Muscle layer of colon (tissue), 2 donors: ENCODE measurements at regions not wholly inside any gene's neighbourhood (a gene's known extent, or its start where the extent isn't known, plus 50 kb on each side); places are given as distances from the start of the nearest gene placed in this dataset.

Experiments used
- H3K27ac ChIP-seq: one replicate; pipeline ENCODE4 v1.7.0; 2013; ENCODE audit warnings: low read depth, mild to moderate bottlenecking, low read length, moderate library complexity
- H3K27me3 ChIP-seq, 2 donors: one replicate each; pipeline ENCODE4 v1.7.0; 2013; ENCODE audit warnings: low read length in 2 of 2, mild to moderate bottlenecking in 2 of 2; ENCODE audit not compliant: insufficient read depth in 2 of 2, control insufficient read depth in 1 of 2
- H3K36me3 ChIP-seq: one replicate; pipeline ENCODE4 v1.7.0; 2013; ENCODE audit warnings: mild to moderate bottlenecking, low read length; ENCODE audit not compliant: insufficient read depth
- H3K4me1 ChIP-seq: one replicate; pipeline ENCODE4 v1.7.0; 2013; ENCODE audit warnings: mild to moderate bottlenecking, low read length; ENCODE audit not compliant: insufficient read depth
- H3K4me3 ChIP-seq, 2 donors: one replicate each; pipeline ENCODE4 v1.7.0; 2013; ENCODE audit warnings: low read length in 2 of 2, low read depth in 1 of 2, mild to moderate bottlenecking in 1 of 2, moderate library complexity in 1 of 2
- H3K9ac ChIP-seq: one replicate; pipeline ENCODE4 v1.7.0; 2013; ENCODE audit warnings: low read length
- H3K9me3 ChIP-seq: one replicate; pipeline ENCODE4 v1.7.0; 2013; ENCODE audit warnings: mild to moderate bottlenecking, low read length
- donor health status: abdominal sarcoma.
- donor health status: Adenocarcinoma of cecum.

- Histone ChIP-seq H3K27me3 (no peaks in the 10 kb centered on the region), H3K36me3 (no peaks in the 10 kb centered on the region), H3K4me1 (no peaks in the 10 kb centered on the region), H3K27ac (no peak overlapping the region), H3K9ac (no peak overlapping the region), H3K4me3 (no peak overlapping the region), H3K9me3 (no peaks in the 10 kb centered on the region)
Observed at GRCh38 chrX:40821780-40822179, 86.4 kb upstream of the MED14 start.

DNA sequence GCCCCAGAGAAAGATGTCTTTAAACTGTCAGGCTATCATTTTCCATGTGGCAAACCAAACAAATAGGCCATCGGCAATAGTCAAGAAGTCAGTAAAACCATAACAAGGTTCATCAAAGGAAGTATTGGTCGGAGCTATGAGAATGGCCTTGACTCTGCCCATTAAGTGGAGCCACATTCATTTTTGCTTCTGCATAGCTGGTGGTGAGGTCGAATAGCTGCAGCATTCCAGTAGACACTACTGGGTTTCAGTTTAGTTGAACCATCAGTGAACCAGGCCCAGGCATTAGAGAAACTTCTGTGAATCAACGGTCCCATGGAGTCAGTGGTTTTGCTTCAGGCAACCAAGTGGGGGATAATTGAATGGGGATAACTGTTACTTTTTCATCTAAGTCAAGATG, 92.0 kb upstream of the MED14 start:
- Histone ChIP-seq H3K36me3 (no peaks in the 10 kb centered on the region), H3K4me3 (no peak overlapping the region), H3K9ac (no peak overlapping the region), H3K27ac (no peak overlapping the region), H3K9me3 (no peaks in the 10 kb centered on the region), H3K4me1 (no peaks in the 10 kb centered on the region), H3K27me3 (peaks cover 0 to 4% of the 10 kb centered on the region in 2 donors)

- no peaks in the 10 kb centered on the region for H3K9me3 ChIP-seq
- no peak overlapping the region for H3K4me3 ChIP-seq
- peaks cover 0 to 4% of the 10 kb centered on the region in 2 donors for H3K27me3 ChIP-seq
- no peak overlapping the region for H3K9ac ChIP-seq
- no peaks in the 10 kb centered on the region for H3K36me3 ChIP-seq
- H3K4me1 ChIP-seq, result no peaks in the 10 kb centered on the region
- H3K27ac ChIP-seq, result no peak overlapping the region
Observed at GRCh38 chrX:40831750-40832149, 96.4 kb upstream of the MED14 start.

DNA sequence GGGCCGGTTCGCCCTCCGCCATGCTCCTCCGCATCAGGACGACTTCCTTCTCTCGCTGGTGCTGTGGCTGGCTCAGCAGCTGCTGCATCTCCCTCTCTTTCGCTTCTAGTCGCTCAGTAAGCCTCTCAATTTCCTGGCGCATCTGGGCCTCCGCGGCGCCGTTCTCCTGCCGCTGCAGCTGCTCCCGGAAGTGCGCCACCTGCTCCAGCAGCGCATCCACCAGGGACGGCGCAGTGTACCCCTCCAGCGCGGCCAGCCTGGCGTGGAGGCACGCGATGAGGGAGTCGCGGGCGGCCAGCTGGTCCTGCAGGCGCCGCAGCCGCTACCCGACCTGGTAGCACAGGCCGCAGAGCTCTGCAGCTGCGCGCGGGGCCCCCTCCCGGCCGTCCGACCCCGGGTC, 97.4 kb upstream of the MED14 start:
- no peaks in the 10 kb centered on the region for H3K4me1 ChIP-seq
- H3K9me3 ChIP-seq, result no peaks in the 10 kb centered on the region
- no peak overlapping the region for H3K27ac ChIP-seq
- peaks cover 0 to 4% of the 10 kb centered on the region in 2 donors for H3K27me3 ChIP-seq
- H3K4me3 ChIP-seq, result no peak overlapping the region
- H3K9ac ChIP-seq, result no peak overlapping the region
- no peaks in the 10 kb centered on the region for H3K36me3 ChIP-seq

DNA sequence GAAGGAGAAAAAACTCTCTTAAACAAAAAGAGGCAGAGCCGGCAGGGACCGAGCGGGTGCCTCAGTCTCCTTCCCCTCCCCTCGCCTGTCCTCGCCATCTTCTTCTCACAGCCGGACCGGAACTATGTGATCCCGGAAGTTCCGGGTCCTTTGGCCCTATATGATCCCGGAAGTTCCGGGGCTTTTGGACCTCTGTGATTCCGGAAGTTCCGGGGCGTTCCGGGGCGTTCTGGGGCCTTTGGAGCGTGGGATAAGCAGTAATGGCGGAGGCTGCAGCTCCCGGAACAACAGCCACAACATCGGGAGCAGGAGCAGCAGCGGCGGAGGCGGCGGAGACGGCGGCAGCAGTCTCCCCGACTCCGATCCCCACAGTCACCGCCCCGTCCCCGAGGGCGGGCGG, 98.9 kb upstream of the MED14 start:
- Histone ChIP-seq H3K4me3 (no peak overlapping the region), H3K36me3 (no peaks in the 10 kb centered on the region), H3K9me3 (no peaks in the 10 kb centered on the region), H3K27ac (no peak overlapping the region), H3K4me1 (no peaks in the 10 kb centered on the region), H3K27me3 (no peaks in the 10 kb centered on the region), H3K9ac (no peak overlapping the region)

GRCh38 chrX:40835526-40835925, 100.2 kb upstream of the MED14 start:
- Histone ChIP-seq H3K9ac (no peak overlapping the region), H3K9me3 (no peaks in the 10 kb centered on the region), H3K27me3 (no peaks in the 10 kb centered on the region), H3K27ac (no peak overlapping the region), H3K4me3 (no peak overlapping the region), H3K36me3 (no peaks in the 10 kb centered on the region), H3K4me1 (no peaks in the 10 kb centered on the region)

- peaks cover 8% of the 10 kb centered on the region for H3K9me3 ChIP-seq
- peaks cover 7% of the 10 kb centered on the region for H3K4me1 ChIP-seq
- H3K9ac ChIP-seq, result no peak overlapping the region
- no peaks in the 10 kb centered on the region for H3K36me3 ChIP-seq
- H3K4me3 ChIP-seq, result no peak overlapping the region
- H3K27me3 ChIP-seq, result peaks cover 0 to 4% of the 10 kb centered on the region in 2 donors
- no peak overlapping the region for H3K27ac ChIP-seq
Observed at GRCh38 chrX:40843643-40844042, 108.3 kb upstream of the MED14 start.

- Histone ChIP-seq H3K4me3 (no peak overlapping the region), H3K4me1 (peaks cover 7% of the 10 kb centered on the region), H3K9me3 (peaks cover 8% of the 10 kb centered on the region), H3K9ac (no peak overlapping the region), H3K27ac (no peak overlapping the region), H3K36me3 (no peaks in the 10 kb centered on the region), H3K27me3 (peaks cover 0 to 4% of the 10 kb centered on the region in 2 donors)
Observed at GRCh38 chrX:40844471-40844870, 109.1 kb upstream of the MED14 start.

DNA sequence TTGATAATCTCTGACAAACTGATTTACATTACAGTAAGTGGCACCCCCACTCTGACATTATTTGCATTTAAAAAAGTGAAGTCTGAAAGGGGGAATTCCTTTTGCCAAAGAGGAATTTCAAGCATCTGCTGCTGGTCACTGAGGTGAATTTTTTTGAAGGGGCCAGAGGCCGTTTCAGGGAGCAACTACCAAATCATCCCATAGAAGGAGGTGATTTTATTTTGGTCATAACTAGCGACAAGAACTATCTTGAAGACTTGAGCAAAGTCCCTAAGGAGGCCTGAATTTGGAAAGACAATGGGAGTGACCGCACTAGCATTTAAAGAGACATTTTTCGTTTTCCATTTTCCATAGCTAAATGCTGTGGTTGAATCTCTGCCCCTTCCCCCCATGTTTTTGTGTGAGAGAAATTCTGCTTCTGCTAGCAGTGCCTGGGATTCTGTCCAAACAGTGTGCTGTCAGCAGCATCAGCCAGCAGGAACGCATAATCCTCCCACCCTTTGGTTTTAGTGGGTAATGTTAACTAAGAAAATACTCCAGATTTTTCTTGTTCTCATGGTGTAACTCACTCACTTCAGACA, 110.1 kb upstream of the MED14 start:
- H3K9me3 ChIP-seq, result peaks cover 8% of the 10 kb centered on the region
- peak overlapping the region in 1 of 2 donors; percentile 44 for H3K4me3 ChIP-seq
- H3K27ac ChIP-seq, result no peak overlapping the region
- H3K27me3 ChIP-seq, result peaks cover 0 to 4% of the 10 kb centered on the region in 2 donors
- no peaks in the 10 kb centered on the region for H3K36me3 ChIP-seq
- H3K4me1 ChIP-seq, result peaks cover 7% of the 10 kb centered on the region
- H3K9ac ChIP-seq, result no peak overlapping the region

- peaks cover 0 to 8% of the 10 kb centered on the region in 2 donors for H3K27me3 ChIP-seq
- no peaks in the 10 kb centered on the region for H3K9me3 ChIP-seq
- H3K27ac ChIP-seq, result no peak overlapping the region
- H3K36me3 ChIP-seq, result no peaks in the 10 kb centered on the region
- peaks cover 4% of the 10 kb centered on the region for H3K4me1 ChIP-seq
- H3K9ac ChIP-seq, result no peak overlapping the region
- no peak overlapping the region for H3K4me3 ChIP-seq
Observed at GRCh38 chrX:40849906-40850823, 114.8 kb upstream of the MED14 start.

DNA sequence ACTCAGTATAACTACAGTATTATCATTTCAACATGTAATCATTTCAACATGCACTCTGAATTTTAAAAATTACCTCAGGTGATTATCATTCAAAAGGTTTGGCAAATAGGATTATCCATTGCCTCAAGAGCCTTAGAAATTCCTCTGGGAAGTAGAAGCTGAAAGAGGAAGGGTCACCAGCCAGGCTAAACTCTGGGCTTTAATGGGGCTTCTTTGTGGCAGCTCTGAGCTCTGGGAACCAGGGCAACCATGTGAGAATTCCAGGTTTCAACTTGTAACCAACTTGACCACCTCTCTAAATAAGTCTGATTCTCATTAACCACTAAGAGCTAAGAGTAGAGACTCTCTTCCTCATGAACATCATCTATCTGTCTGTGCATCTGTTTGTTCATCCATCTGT, 117.2 kb upstream of the MED14 start:
- peaks cover 0 to 3% of the 10 kb centered on the region in 2 donors for H3K27me3 ChIP-seq
- no peak overlapping the region for H3K9ac ChIP-seq
- H3K9me3 ChIP-seq, result no peaks in the 10 kb centered on the region

More for the DNA sequence above, 117.2 kb upstream of the MED14 start:
- H3K36me3 ChIP-seq, result no peaks in the 10 kb centered on the region
- H3K27ac ChIP-seq, result no peak overlapping the region
- H3K4me3 ChIP-seq, result no peak overlapping the region
- H3K4me1 ChIP-seq, result no peaks in the 10 kb centered on the region
